Ecto neural progenitor cell (in vitro differentiated cells): ENCODE measurements at regions not wholly inside any gene's neighbourhood (a gene's known extent, or its start where the extent isn't known, plus 50 kb on each side); places are given as distances from the start of the nearest gene placed in this dataset.
"Not testable (repeated sequence)": the region's sequence is repeated elsewhere in the genome, so short reads cannot be mapped to it uniquely, and the experiment has no call there.

Experiments
- DNase-seq: peaks from one replicate; pipeline ENCODE4 v3.0.0-alpha.2; 2018; ENCODE audit warnings: low spot score

- DNase-seq, result no peak
Observed at GRCh38 chr14:25546826-25547225, 496.9 kb upstream of the STXBP6 start.

DNA sequence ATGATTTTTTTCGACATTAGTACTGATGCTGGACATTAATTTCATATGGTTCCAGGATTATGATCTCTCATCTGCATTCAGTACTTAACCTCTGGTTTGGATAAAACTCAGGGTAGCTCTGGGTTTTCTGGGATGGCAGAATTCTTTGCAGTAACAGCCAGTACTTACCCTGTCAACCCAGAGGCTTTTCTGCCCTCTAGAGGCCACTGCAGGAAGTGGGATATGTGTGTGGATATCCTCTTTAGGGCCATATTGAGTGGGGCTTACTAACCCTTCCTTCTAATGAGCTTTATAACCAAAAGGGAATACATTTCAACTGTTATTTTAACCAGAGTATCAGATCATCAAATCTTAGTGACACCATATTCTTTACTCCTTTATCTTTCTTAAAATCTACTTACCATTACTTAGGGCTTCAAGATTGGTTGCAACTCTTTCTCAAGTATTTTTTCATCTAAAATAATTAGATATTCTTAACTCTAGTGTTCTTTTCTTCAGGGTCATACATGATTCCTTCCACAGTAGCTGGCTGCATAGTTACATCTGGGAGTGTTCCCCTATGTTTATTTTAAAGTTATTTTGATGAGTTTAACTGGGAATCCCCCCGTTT is 488.0 kb upstream of the STXBP6 start:
- DNase-seq, result peak; percentile 55

- DNase-seq, result no peak
Observed at GRCh38 chr14:25526290-25526689, 476.3 kb upstream of the STXBP6 start.

DNA sequence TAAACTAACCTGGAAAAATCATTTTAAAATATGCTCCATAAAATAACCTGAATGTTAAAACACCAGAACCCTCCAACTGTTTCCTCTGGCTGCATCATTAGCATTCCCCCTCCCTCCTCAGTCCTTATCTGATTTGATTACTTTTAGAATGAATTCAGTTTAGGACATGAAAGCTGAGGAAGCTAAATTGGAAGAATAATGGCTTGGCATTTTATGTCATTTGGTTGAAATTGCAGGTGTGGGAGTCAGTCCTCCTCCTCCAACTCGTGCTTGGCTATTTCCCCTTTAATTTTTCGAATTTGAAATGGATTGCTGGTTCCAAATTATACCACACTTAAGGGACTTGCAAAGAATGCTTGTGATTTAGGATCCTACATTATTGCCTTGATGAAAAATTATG is 473.0 kb upstream of the STXBP6 start:
- no peak for DNase-seq

DNA sequence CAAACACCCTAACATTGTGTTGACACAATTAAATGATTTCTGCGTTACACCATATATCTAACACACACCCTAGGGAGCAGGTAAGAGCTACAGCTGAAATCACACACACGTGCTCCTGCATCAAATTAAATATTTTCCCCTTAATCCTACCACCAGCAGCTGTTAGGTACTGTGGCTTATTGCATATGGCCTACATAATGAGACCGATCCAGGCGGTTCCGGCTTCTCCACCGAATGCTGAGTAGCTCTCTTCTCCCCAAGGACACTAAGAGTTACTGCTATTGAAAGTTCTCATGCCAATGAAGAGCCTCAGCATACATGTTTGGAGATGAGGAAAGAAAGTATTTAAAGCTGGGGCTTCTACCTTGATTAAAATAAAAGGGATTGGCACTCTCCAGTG is 472.2 kb upstream of the STXBP6 start:
- DNase-seq, result no peak

DNA sequence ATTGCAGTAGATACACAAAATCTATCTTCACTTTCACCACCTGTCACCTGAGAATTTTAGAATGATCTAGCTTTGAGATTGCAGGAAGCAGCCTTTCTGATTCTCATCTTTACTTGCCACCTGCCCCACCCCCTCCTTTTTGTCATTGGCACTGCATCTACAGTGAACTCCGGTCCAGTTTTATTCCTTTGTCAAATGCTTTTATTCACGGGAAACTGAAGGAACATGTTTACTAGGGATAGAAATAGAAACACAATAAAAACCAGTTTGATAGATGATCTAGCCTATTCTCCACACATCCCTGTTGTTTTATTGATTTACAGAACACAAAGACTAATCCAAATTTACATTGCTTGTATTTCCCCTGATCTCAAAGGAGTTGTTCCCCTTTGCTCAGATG is 471.7 kb upstream of the STXBP6 start:
- DNase-seq, result no peak

GRCh38 chr14:25520821-25521220 is 470.9 kb upstream of the STXBP6 start:
- no peak for DNase-seq

- no peak for DNase-seq
Observed at GRCh38 chr14:25518364-25518763, 468.4 kb upstream of the STXBP6 start.

GRCh38 chr14:25516838-25517237 is 466.9 kb upstream of the STXBP6 start:
- no peak for DNase-seq

- DNase-seq, result no peak
Observed at GRCh38 chr14:25508845-25509244, 458.9 kb upstream of the STXBP6 start.

- DNase-seq, result no peak
Observed at GRCh38 chr14:25501749-25502148, 451.8 kb upstream of the STXBP6 start.

- no peak for DNase-seq
Observed at GRCh38 chr14:25488961-25489360, 439.0 kb upstream of the STXBP6 start.

- DNase-seq, result no peak
Observed at GRCh38 chr14:25485381-25485780, 435.4 kb upstream of the STXBP6 start.

DNA sequence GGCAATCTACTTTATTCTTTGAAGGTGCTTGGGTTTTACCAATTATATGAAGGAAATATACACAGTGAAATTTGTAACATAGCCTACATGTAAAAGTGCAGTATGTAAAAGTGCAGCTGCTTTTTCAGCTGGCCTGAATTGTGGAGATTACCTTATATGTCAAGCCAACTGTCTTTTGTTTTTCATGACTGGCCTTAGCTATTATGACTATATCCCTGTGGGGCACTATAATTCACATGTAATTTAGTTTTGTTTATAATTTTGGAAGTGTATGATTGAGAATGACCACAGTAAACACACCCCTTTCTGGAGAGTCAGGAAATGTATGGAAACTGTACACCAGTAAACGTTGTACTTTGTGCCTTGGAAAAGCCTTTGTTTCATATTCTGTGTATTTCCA is 435.0 kb upstream of the STXBP6 start:
- no peak for DNase-seq

DNA sequence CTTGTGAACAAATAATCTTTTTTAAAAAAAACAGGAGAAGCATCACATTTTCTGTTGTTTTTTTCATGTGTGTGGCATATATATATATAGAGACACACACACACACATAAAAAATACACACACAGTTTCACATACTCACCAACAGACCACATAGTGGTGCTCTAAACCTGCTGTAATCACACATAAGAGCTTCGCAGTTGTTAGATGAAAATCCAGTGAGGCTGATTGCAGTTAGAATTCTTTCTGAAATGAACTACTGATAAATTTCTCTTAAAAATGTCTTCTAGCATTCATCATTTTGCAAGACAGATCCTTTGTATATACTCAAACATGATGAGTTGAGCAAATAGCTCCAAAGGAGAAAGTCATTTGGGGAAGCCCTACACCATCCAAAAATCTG is 434.3 kb upstream of the STXBP6 start:
- no peak for DNase-seq

- DNase-seq, result no peak
Observed at GRCh38 chr14:25477316-25478098, 427.6 kb upstream of the STXBP6 start.

DNA sequence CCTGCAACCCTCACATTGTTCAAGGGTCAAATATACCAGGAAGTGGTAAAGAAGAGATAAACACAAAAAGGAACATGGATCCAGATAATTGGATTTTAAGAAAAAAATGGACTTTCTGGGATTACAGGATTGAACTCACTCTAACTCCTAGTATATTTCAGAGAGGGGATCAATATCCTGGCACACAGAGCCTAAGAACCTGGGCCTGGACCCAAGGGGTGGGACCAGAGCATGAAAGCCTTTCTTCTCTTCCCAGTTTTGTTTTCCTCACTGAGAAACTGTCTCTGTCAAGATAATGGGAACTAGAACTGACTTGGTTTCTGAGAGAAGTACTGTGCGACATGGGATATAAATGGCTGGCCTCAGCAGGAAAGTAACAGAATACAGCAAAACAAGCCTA is 422.8 kb upstream of the STXBP6 start:
- no peak for DNase-seq

DNA sequence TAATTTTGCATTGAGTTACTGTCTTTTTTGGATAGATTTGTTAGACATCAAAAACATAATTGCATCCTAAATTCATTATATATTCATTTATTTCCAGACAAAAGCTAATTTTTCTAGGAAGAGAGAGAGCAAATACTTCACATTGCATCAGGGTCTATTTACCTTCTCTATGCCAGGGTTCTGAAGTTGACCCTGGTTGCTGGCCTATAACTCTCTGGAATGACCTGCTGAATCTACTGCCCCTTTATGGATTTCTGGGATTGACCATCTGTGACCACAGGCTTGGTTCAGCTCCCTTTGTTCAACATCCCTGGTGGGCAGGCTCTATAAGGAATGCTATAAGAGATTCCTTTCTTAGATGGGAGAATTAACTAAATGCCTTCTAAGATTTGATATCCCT is 414.8 kb upstream of the STXBP6 start:
- DNase-seq, result no peak

DNA sequence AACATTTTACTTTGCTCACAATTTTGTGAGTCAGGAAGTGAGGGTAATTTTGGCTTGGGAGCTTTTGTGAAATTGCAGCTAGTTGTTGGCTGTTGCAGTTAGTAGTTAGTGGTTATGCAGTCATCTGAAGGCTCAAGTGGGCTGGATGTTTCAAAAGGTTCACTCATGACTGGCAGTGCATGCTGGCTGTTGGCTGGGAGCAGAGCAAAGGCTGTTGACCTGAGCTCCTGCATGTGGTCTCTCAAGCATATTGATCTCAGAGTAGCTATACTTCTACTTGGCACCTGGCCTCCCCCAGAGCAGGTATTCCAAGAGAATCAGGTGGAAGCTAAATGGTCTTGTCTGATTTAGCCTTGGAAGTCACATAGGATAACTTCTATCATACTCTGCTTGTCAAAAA is 414.1 kb upstream of the STXBP6 start:
- DNase-seq, result no peak

- no peak for DNase-seq
Observed at GRCh38 chr14:25463480-25463879, 413.5 kb upstream of the STXBP6 start.

DNA sequence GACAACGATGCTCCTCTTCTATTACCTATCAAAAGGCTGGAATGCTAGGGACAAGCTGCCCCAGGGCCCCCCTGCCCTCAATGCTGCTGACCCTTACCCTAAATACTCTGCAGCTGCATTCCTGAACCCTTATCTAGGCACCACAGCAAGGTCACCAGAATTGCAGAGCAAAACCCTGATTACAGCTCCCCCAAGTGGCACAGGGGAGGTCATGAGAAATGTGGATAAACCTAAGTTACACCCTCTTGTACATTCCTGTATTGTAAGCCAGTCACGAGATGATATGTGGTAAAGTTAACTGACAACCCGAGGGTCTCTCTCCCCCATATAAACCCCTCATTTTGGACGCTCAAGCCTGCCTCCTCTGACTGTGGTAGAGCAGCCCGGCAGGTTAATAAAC is 411.8 kb upstream of the STXBP6 start:
- DNase-seq, result no peak

GRCh38 chr14:25444381-25444780 is 394.4 kb upstream of the STXBP6 start:
- no peak for DNase-seq

DNA sequence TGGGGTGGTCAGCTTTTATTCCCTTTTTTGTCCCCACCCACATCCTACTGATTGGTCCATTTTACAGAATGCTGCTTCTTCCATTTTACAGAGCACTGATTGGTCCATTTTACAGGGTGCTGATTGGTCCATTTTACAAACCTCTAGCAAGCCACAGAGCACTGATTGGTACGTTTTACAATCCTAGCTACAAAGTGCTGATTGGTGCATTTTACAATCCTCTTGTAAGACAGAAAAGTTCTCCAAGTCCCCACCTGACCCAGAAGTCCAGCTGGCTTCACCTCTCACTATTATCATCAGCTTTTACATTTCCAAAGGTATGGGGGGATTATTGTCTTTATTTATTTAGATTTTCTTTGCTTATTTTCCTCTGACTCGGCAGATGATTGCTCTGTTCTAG is 390.4 kb upstream of the STXBP6 start:
- not testable (repeated sequence) for DNase-seq

DNA sequence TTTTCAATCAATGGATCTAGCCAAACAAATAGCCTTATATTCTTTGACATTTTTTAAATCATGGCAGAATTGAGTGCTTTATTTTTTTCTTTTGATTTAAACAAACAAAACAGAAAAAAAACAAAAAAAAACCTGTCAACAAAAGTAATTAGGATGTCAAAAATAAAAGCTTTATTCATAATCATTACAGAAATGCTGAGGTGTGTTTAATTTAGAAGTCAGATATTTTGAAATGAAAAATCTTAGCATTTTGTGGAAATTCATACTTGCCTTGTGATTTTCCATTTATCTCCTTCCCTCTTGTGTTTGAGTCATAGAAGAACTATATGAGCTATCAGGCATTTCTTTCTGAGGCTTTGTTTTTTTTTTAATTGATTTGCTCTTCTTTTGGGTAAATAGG is 387.0 kb upstream of the STXBP6 start:
- no peak for DNase-seq
